ENCODE measurements at regions not wholly inside any gene's neighbourhood (a gene's known extent, or its start where the extent isn't known, plus 50 kb on each side); places are given as distances from the start of the nearest gene placed in this dataset.

- no peak for TF ChIP-seq TSHZ2 (CRISPR knock-in tag; IDR thresholded peaks at IDR 0.05)
- no peak for TF ChIP-seq CSRNP3 (CRISPR knock-in tag; IDR thresholded peaks at IDR 0.05)
Observed at GRCh38 chr20:7420345-7420744, 519.9 kb downstream of the HAO1 start (continued).

GRCh38 chr20:7426890-7427496, 513.3 kb downstream of the HAO1 start:
- ATAC-seq, result no peak
- TF ChIP-seq GLIS3 (CRISPR knock-in tag; IDR thresholded peaks at IDR 0.05) (no peak), PATZ1 (CRISPR knock-in tag; IDR thresholded peaks at IDR 0.05; ENCODE audit: borderline replicate concordance) (no peak), ZNF565 (CRISPR knock-in tag; conservative IDR thresholded peaks at IDR 0.05; ENCODE audit: low read depth) (no peak), ARNTL (CRISPR knock-in tag; IDR thresholded peaks at IDR 0.05; ENCODE audit: borderline replicate concordance, low read depth) (no peak), OSR1 (CRISPR knock-in tag; IDR thresholded peaks at IDR 0.05) (no peak), ISL1 (CRISPR knock-in tag; IDR thresholded peaks at IDR 0.05) (no peak), CSDC2 (CRISPR knock-in tag; IDR thresholded peaks at IDR 0.05) (no peak), BACH2 (CRISPR knock-in tag; IDR thresholded peaks at IDR 0.05; ENCODE audit: borderline replicate concordance) (no peak), CREB5 (CRISPR knock-in tag; IDR thresholded peaks at IDR 0.05; ENCODE audit: low read depth) (no peak), ZFP30 (CRISPR knock-in tag; IDR thresholded peaks at IDR 0.05) (no peak), ZC3H10 (CRISPR knock-in tag; IDR thresholded peaks at IDR 0.05) (no peak), ZNF70 (CRISPR knock-in tag; IDR thresholded peaks at IDR 0.05) (no peak), RARB (CRISPR knock-in tag; IDR thresholded peaks at IDR 0.05) (no peak), ZFP3 (CRISPR knock-in tag; IDR thresholded peaks at IDR 0.05) (no peak), TOX (CRISPR knock-in tag; IDR thresholded peaks at IDR 0.05; ENCODE audit: borderline replicate concordance) (no peak), CSRNP3 (CRISPR knock-in tag; IDR thresholded peaks at IDR 0.05) (no peak), TSHZ2 (CRISPR knock-in tag; IDR thresholded peaks at IDR 0.05) (no peak)

GRCh38 chr20:7428946-7429345, 511.3 kb downstream of the HAO1 start:
- TF ChIP-seq ISL1 (CRISPR knock-in tag; IDR thresholded peaks at IDR 0.05), result no peak
- TF ChIP-seq SNAI2 (CRISPR knock-in tag; IDR thresholded peaks at IDR 0.05), result no peak
- no peak for TF ChIP-seq ZC3H10 (CRISPR knock-in tag; IDR thresholded peaks at IDR 0.05)
- no peak for TF ChIP-seq CREB5 (CRISPR knock-in tag; IDR thresholded peaks at IDR 0.05; ENCODE audit: low read depth)
- no peak for TF ChIP-seq ESRRG (CRISPR knock-in tag; IDR thresholded peaks at IDR 0.05)
- ATAC-seq, result no peak

Data from SK-N-SH treated with all-trans-retinoic acid at 6 μM for 48 hours (cell line).